Activated CD4-positive, alpha-beta T cell treated with anti-CD3 and anti-CD28 coated beads, Interleukin-2, amount 10 ng/mL, durations not matched to agents 7 days and 5 days (primary cell): ENCODE measurements at regions not wholly inside any gene's neighbourhood (a gene's known extent, or its start where the extent isn't known, plus 50 kb on each side); places are given as distances from the start of the nearest gene placed in this dataset.

Experiments
- CTCF ChIA-PET: fragments of 350-600 bp; sonication (Branson Sonifier 250); formaldehyde crosslinking; loops from one replicate; lab custom pipeline; 2021; ENCODE audit warnings: antibody characterized with exemption; lab: Charles Lee
- POLR2A ChIA-PET: fragments of 350-600 bp; sonication (Branson Sonifier 250); formaldehyde crosslinking; loops from one replicate; lab custom pipeline; 2021; ENCODE audit warnings: antibody characterized with exemption; lab: Charles Lee
- DNase-seq: peaks from one replicate; pipeline ENCODE4 v3.0.0-alpha.2; 2020
- H3K27ac Mint-ChIP-seq: one replicate; pipeline ENCODE4 v1.8.0; 2021; ENCODE audit warnings: mild to moderate bottlenecking, moderate library complexity, mixed read lengths
- H3K27me3 Mint-ChIP-seq: one replicate; pipeline ENCODE4 v1.8.0; 2021; ENCODE audit warnings: mixed read lengths
- H3K36me3 Mint-ChIP-seq: one replicate; pipeline ENCODE4 v1.8.0; 2021; ENCODE audit warnings: low read depth, mixed read lengths
- H3K4me1 Mint-ChIP-seq: one replicate; pipeline ENCODE4 v1.8.0; 2021; ENCODE audit warnings: mixed read lengths
- H3K4me3 Mint-ChIP-seq: one replicate; pipeline ENCODE4 v1.8.0; 2021; ENCODE audit warnings: mild to moderate bottlenecking, moderate library complexity, mixed read lengths
- H3K9me3 Mint-ChIP-seq: one replicate; pipeline ENCODE4 v1.8.0; 2021; ENCODE audit warnings: mixed read lengths

DNA sequence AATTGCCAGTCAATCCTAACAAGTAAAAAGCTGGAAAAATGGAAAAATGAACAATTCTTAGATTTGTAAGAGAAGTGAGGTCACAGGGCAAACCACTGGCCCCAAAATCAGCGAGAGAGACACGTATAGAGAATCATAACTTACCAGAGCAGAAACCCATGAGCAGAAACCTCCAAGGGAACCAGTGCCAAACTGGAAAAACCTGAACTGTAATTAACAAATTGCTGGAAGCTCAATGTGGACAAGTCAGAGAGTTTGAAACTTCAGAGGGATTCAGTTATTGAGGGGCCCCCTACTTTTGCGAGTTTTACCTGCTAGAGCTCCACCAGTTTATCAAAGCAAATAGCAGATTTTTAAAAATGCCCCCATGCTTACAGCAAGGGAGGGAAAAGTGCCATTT lies 119.0 kb downstream of the C7orf25 start:
- no peaks in the 10 kb centered on the region for H3K4me1 Mint-ChIP-seq
- no peaks in the 10 kb centered on the region for H3K36me3 Mint-ChIP-seq
- H3K4me3 Mint-ChIP-seq, result no peak overlapping the region
- ChIA-PET POLR2A (no interaction called here), CTCF (no interaction called here)
- H3K27ac Mint-ChIP-seq, result no peak overlapping the region
- H3K27me3 Mint-ChIP-seq, result peaks cover 7% of the 10 kb centered on the region
- DNase-seq, result no peak
- H3K9me3 Mint-ChIP-seq, result no peaks in the 10 kb centered on the region

GRCh38 chr7:42790196-42790595 lies 121.7 kb downstream of the C7orf25 start:
- DNase-seq, result no peak
- H3K27me3 Mint-ChIP-seq, result peaks cover 3% of the 10 kb centered on the region
- ChIA-PET POLR2A (no interaction called here), CTCF (no interaction called here)
- H3K4me3 Mint-ChIP-seq, result no peak overlapping the region
- H3K36me3 Mint-ChIP-seq, result no peaks in the 10 kb centered on the region
- H3K9me3 Mint-ChIP-seq, result no peaks in the 10 kb centered on the region
- no peak overlapping the region for H3K27ac Mint-ChIP-seq
- no peaks in the 10 kb centered on the region for H3K4me1 Mint-ChIP-seq

DNA sequence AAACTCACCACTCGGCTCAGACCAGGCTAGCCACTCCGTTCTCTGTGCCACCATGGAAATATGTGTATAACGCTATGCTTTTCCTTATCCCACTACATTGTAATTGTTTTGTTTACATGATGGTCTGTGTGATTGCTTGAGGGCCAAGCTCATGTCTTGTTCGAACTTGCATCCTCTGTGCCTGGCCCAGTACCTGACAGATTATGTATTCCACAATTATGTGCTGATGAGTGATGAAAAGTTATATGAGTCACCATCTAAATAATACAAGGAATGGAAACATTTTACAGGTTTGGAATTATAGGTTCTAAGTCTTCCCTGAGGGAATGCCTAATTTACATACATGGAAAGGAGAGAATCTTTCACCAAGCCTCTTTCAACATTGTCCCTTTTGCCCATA lies 137.4 kb downstream of the C7orf25 start:
- CTCF ChIA-PET, result no interaction called here
- POLR2A ChIA-PET, result no interaction called here
- H3K27me3 Mint-ChIP-seq, result no peaks in the 10 kb centered on the region
- H3K36me3 Mint-ChIP-seq, result no peaks in the 10 kb centered on the region
- no peak overlapping the region for H3K27ac Mint-ChIP-seq
- peaks cover 8% of the 10 kb centered on the region for H3K9me3 Mint-ChIP-seq
- no peak overlapping the region for H3K4me3 Mint-ChIP-seq
- no peaks in the 10 kb centered on the region for H3K4me1 Mint-ChIP-seq
- DNase-seq, result no peak

- no peak overlapping the region for H3K4me3 Mint-ChIP-seq
- H3K27ac Mint-ChIP-seq, result no peak overlapping the region
- no peaks in the 10 kb centered on the region for H3K9me3 Mint-ChIP-seq
- H3K36me3 Mint-ChIP-seq, result no peaks in the 10 kb centered on the region
- no peaks in the 10 kb centered on the region for H3K4me1 Mint-ChIP-seq
- POLR2A ChIA-PET, result no interaction called here
- no peak for DNase-seq
- H3K27me3 Mint-ChIP-seq, result no peaks in the 10 kb centered on the region
- CTCF ChIA-PET, result no interaction called here
Measured at GRCh38 chr7:42770114-42770513, 141.8 kb downstream of the C7orf25 start.

- H3K27me3 Mint-ChIP-seq, result no peaks in the 10 kb centered on the region
- DNase-seq, result no peak
- H3K27ac Mint-ChIP-seq, result no peak overlapping the region
- H3K4me3 Mint-ChIP-seq, result no peak overlapping the region
- H3K9me3 Mint-ChIP-seq, result no peaks in the 10 kb centered on the region
- ChIA-PET CTCF (no interaction called here), POLR2A (no interaction called here)
- H3K4me1 Mint-ChIP-seq, result no peaks in the 10 kb centered on the region
- H3K36me3 Mint-ChIP-seq, result no peaks in the 10 kb centered on the region
Measured at GRCh38 chr7:42768045-42768444, 143.8 kb downstream of the C7orf25 start.

- no peaks in the 10 kb centered on the region for H3K27me3 Mint-ChIP-seq
- CTCF ChIA-PET, result no interaction called here
- no peaks in the 10 kb centered on the region for H3K4me1 Mint-ChIP-seq
- H3K4me3 Mint-ChIP-seq, result no peak overlapping the region
- POLR2A ChIA-PET, result no interaction called here
- H3K9me3 Mint-ChIP-seq, result no peaks in the 10 kb centered on the region
- H3K36me3 Mint-ChIP-seq, result no peaks in the 10 kb centered on the region
- no peak for DNase-seq
- H3K27ac Mint-ChIP-seq, result no peak overlapping the region
Measured at GRCh38 chr7:42766782-42767423, 145.0 kb downstream of the C7orf25 start.

DNA sequence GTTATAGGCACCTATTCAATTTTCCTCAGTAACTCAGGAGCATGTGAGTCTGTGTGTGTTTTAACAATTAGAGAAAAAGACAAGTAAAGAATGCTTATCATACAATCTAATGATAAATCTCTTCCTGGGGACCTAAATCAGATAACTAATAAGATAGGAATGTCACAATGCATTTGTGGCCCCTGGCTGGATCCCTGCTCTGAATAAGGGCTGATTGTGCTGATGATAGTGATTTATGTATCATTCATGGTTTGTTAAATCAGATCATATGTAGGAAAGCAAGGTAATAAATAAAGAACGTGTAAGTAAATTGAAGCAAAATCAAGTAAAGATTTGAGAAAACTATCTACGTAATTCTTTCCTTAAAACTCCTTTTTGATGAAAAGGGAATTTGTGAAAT lies 145.9 kb downstream of the C7orf25 start:
- POLR2A ChIA-PET, result no interaction called here
- no peak for DNase-seq
- CTCF ChIA-PET, result no interaction called here
- Mint-ChIP-seq H3K4me1 (no peaks in the 10 kb centered on the region), H3K9me3 (no peaks in the 10 kb centered on the region), H3K27me3 (no peaks in the 10 kb centered on the region), H3K4me3 (no peak overlapping the region), H3K36me3 (no peaks in the 10 kb centered on the region), H3K27ac (no peak overlapping the region)

- Mint-ChIP-seq H3K9me3 (no peaks in the 10 kb centered on the region), H3K4me1 (no peaks in the 10 kb centered on the region), H3K36me3 (no peaks in the 10 kb centered on the region), H3K4me3 (no peak overlapping the region), H3K27ac (no peak overlapping the region), H3K27me3 (no peaks in the 10 kb centered on the region)
- ChIA-PET CTCF (no interaction called here), POLR2A (no interaction called here)
- no peak for DNase-seq
Measured at GRCh38 chr7:42763137-42763551, 148.7 kb downstream of the C7orf25 start.

DNA sequence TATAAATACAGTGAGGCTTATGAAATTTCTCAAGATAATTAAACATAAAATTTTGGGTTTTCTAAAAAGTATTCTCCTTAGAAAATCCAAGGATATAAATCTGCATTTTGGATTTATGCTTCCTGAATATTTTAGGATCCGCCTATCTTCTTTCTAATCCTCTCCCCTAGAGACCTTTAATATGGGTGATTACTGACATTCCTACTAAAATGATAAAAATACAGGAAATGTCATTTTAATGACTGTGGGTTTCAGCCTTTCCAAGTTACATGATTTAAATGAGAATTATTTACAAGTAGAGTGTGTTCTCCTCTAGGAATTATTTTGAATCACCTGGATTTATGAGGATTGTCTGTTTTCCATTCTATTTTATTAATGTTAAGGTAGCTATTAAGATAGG lies 150.4 kb downstream of the C7orf25 start:
- H3K9me3 Mint-ChIP-seq, result no peaks in the 10 kb centered on the region
- H3K36me3 Mint-ChIP-seq, result no peaks in the 10 kb centered on the region
- no peak for DNase-seq
- H3K4me1 Mint-ChIP-seq, result no peaks in the 10 kb centered on the region
- POLR2A ChIA-PET, result no interaction called here
- no peaks in the 10 kb centered on the region for H3K27me3 Mint-ChIP-seq
- H3K4me3 Mint-ChIP-seq, result no peak overlapping the region
- CTCF ChIA-PET, result no interaction called here
- H3K27ac Mint-ChIP-seq, result no peak overlapping the region

GRCh38 chr7:42758124-42758523 lies 153.7 kb downstream of the C7orf25 start:
- DNase-seq, result no peak
- H3K4me3 Mint-ChIP-seq, result no peak overlapping the region
- ChIA-PET POLR2A (interaction anchor here (0.6 kb wide), 1 partner anchor 174 kb away, joined by 3 read pairs; the partner anchor contains the start of gene PSMA2), CTCF (no interaction called here)
- no peaks in the 10 kb centered on the region for H3K27me3 Mint-ChIP-seq
- H3K36me3 Mint-ChIP-seq, result no peaks in the 10 kb centered on the region
- H3K27ac Mint-ChIP-seq, result no peak overlapping the region
- H3K4me1 Mint-ChIP-seq, result no peaks in the 10 kb centered on the region
- no peaks in the 10 kb centered on the region for H3K9me3 Mint-ChIP-seq

DNA sequence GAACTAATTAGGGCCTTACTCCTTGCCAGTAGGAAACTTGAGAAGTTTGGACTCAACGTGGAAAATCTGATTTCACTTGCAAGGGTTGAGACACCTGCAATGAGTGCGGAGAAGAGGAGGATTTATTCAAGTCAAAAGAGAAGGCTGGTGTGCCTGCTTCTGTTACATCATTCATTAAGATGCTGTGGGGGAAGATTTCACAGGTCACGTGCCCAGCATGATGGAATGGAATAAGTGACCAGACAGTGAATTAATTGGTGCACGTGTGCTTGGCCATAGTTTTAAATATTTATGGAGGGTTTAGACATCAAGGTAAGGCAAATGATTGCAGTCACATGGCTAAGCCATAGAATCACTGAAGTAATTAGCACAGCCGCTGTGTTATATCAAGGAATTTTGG lies 155.0 kb downstream of the C7orf25 start:
- POLR2A ChIA-PET, result no interaction called here
- H3K4me3 Mint-ChIP-seq, result no peak overlapping the region
- H3K9me3 Mint-ChIP-seq, result no peaks in the 10 kb centered on the region
- no peak for DNase-seq
- no peak overlapping the region for H3K27ac Mint-ChIP-seq
- H3K4me1 Mint-ChIP-seq, result no peaks in the 10 kb centered on the region
- no peaks in the 10 kb centered on the region for H3K36me3 Mint-ChIP-seq
- CTCF ChIA-PET, result no interaction called here
- no peaks in the 10 kb centered on the region for H3K27me3 Mint-ChIP-seq

- Mint-ChIP-seq H3K27me3 (no peaks in the 10 kb centered on the region), H3K27ac (no peak overlapping the region), H3K9me3 (no peaks in the 10 kb centered on the region), H3K4me3 (no peak overlapping the region), H3K36me3 (no peaks in the 10 kb centered on the region), H3K4me1 (no peaks in the 10 kb centered on the region)
- DNase-seq, result no peak
- ChIA-PET POLR2A (no interaction called here), CTCF (no interaction called here)
Measured at GRCh38 chr7:42753811-42754363, 158.0 kb downstream of the C7orf25 start.

GRCh38 chr7:42753367-42753766 lies 158.5 kb downstream of the C7orf25 start:
- H3K27me3 Mint-ChIP-seq, result no peaks in the 10 kb centered on the region
- POLR2A ChIA-PET, result no interaction called here
- no peaks in the 10 kb centered on the region for H3K36me3 Mint-ChIP-seq
- no peak overlapping the region for H3K4me3 Mint-ChIP-seq
- no peaks in the 10 kb centered on the region for H3K4me1 Mint-ChIP-seq
- no peak overlapping the region for H3K27ac Mint-ChIP-seq
- H3K9me3 Mint-ChIP-seq, result no peaks in the 10 kb centered on the region
- CTCF ChIA-PET, result no interaction called here
- no peak for DNase-seq

DNA sequence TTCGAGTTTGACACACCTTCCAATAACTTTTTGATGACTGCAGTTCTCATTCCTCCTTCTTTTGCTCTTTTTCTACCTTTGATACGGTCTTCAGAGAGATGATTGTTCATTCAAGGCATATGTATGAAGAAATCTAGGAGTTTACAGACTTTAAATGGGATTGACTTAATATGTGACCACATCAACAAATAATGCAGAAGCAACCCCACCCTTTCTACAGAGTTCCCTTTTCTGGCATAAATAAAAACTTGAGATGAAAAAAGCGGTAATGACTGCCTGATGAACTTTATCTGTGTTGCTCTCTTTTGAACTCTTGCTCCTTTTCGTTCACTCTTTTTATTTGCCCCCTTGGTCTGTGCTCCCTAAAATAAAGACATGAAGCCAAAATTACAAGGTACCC lies 161.7 kb downstream of the C7orf25 start:
- CTCF ChIA-PET, result no interaction called here
- Mint-ChIP-seq H3K4me1 (no peaks in the 10 kb centered on the region), H3K36me3 (no peaks in the 10 kb centered on the region), H3K27ac (no peak overlapping the region), H3K4me3 (no peak overlapping the region), H3K27me3 (no peaks in the 10 kb centered on the region), H3K9me3 (no peaks in the 10 kb centered on the region)
- POLR2A ChIA-PET, result no interaction called here
- DNase-seq, result no peak
